ENCODE measurements at regions not wholly inside any gene's neighbourhood (a gene's known extent, or its start where the extent isn't known, plus 50 kb on each side); places are given as distances from the start of the nearest gene placed in this dataset.

DNA sequence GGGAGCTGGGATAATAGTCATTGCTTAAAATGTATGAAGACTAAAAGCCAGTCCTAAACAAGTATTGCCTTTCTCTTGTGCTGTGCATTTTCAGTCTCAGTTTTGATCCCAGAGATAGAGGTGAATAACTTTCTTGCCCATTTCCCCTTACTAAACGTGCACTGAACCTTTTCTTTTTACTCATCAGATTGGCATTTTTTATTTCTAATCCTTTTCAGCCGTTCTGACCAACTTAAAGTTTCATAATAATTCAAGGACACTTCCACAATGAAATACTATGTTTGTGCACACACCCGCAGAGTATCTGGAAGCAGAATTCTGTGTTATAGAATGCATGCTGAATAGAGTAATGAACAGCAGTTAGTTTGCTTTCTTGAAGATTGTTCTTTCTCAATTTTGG, 343.6 kb downstream of the LRRC70 start:
- DNase-seq, result no peak
- 45 to 48% methylated on average over 3 of the region's 3 CpGs for WGBS, 2 donors (ENCODE audit: low coverage in 1 of 2)
- TF ChIP-seq EP300 (IDR thresholded peaks at IDR 0.05; ENCODE audit: low read depth) (no peak), POLR2AphosphoS5 (IDR thresholded peaks at IDR 0.05) (no peak)
- Histone ChIP-seq H3K27me3 (no peaks in the 10 kb centered on the region), H3K4me3 (no peak overlapping the region), H3K9me3 (no peaks in the 10 kb centered on the region), H3K4me1 (no peaks in the 10 kb centered on the region), H3K27ac (no peak overlapping the region), H3K36me3 (no peaks in the 10 kb centered on the region)
- intact Hi-C loops (cut with DNase I; ENCODE audit: low total_unique reads) (no loop called here), in situ Hi-C loops (cut with MboI; ENCODE audit: low pct_ligation_motif_present in 1 of 4, low pct_unique_long_range_greater_than_20kb in 1 of 4, low sequenced_read_pairs in 3 of 4) (no loop called here)

DNA sequence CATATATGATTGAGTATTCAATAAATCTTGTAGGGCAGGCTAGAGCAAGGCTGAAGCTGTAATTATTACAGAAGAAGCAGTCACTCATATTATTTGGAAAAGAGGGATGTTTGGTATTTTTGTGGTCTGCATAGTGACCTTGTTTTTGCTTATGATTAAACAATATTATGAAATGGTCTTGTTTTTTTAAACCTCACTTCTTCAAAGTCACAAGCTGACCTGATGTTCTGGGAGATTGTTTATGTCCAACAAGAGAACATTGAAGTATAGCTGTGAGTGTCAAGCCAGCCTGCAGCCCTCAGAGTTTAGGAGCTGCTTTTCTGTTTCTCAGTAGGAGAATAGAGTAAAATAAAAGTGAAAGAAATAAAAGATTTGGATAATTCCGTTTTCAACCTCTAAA, 342.2 kb downstream of the LRRC70 start:
- no peaks in the 10 kb centered on the region for H3K27me3 ChIP-seq
- 40 to 64% methylated on average over 1 of the region's 1 CpG for WGBS, 2 donors (ENCODE audit: low coverage in 1 of 2)
- no peaks in the 10 kb centered on the region for H3K4me1 ChIP-seq
- H3K36me3 ChIP-seq, result no peaks in the 10 kb centered on the region
- no peak overlapping the region for H3K27ac ChIP-seq
- no peak for TF ChIP-seq POLR2A (IDR thresholded peaks at IDR 0.05)
- TF ChIP-seq POLR2AphosphoS5 (IDR thresholded peaks at IDR 0.05), result no peak
- TF ChIP-seq, protein P1, sequence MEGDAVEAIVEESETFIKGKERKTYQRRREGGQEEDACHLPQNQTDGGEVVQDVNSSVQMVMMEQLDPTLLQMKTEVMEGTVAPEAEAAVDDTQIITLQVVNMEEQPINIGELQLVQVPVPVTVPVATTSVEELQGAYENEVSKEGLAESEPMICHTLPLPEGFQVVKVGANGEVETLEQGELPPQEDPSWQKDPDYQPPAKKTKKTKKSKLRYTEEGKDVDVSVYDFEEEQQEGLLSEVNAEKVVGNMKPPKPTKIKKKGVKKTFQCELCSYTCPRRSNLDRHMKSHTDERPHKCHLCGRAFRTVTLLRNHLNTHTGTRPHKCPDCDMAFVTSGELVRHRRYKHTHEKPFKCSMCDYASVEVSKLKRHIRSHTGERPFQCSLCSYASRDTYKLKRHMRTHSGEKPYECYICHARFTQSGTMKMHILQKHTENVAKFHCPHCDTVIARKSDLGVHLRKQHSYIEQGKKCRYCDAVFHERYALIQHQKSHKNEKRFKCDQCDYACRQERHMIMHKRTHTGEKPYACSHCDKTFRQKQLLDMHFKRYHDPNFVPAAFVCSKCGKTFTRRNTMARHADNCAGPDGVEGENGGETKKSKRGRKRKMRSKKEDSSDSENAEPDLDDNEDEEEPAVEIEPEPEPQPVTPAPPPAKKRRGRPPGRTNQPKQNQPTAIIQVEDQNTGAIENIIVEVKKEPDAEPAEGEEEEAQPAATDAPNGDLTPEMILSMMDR (IDR thresholded peaks at IDR 0.05), result no peak
- no peak for TF ChIP-seq EP300 (IDR thresholded peaks at IDR 0.05; ENCODE audit: low read depth)
- H3K9me3 ChIP-seq, result no peaks in the 10 kb centered on the region
- no peak overlapping the region for H3K4me3 ChIP-seq
- in situ Hi-C loops (cut with MboI; ENCODE audit: low pct_ligation_motif_present in 1 of 4, low pct_unique_long_range_greater_than_20kb in 1 of 4, low sequenced_read_pairs in 3 of 4) (no loop called here), intact Hi-C loops (cut with DNase I; ENCODE audit: low total_unique reads) (no loop called here)
- no peak for DNase-seq

DNA sequence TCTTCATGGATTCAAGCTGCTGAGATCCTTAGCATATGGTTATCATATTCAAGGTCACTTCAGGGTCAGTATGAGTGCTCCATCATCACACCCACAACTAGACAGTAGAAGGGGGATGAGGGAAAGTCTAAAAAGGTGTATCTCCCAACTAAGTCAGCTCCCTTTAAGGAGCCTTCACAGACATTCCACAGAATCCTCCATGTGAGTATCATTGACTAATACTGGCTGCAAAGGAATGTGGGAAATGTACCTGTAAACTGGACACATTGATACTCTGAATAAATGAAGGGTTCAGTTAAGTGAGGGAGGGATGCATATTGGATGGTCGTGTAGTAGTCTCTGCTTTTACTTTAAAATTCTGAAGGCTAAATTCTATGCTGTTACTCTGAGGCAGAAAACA, 330.7 kb downstream of the LRRC70 start:
- intact Hi-C loops (cut with DNase I; ENCODE audit: low total_unique reads), result no loop called here
- DNase-seq, result no peak
- H3K27ac ChIP-seq, result no peak overlapping the region
- no peaks in the 10 kb centered on the region for H3K27me3 ChIP-seq
- H3K4me1 ChIP-seq, result no peaks in the 10 kb centered on the region
- H3K9me3 ChIP-seq, result no peaks in the 10 kb centered on the region
- TF ChIP-seq, protein P1 (IDR thresholded peaks at IDR 0.05), result no peak
- TF ChIP-seq EP300 (IDR thresholded peaks at IDR 0.05; ENCODE audit: low read depth) (no peak), POLR2AphosphoS5 (IDR thresholded peaks at IDR 0.05) (no peak), POLR2A (IDR thresholded peaks at IDR 0.05) (no peak)
- WGBS, 2 donors (ENCODE audit: low coverage in 1 of 2), result 50 to 58% methylated on average over 1 of the region's 1 CpG
- H3K4me3 ChIP-seq, result no peak overlapping the region
- H3K36me3 ChIP-seq, result no peaks in the 10 kb centered on the region
- in situ Hi-C loops (cut with MboI; ENCODE audit: low pct_ligation_motif_present in 1 of 4, low pct_unique_long_range_greater_than_20kb in 1 of 4, low sequenced_read_pairs in 3 of 4), result no loop called here

DNA sequence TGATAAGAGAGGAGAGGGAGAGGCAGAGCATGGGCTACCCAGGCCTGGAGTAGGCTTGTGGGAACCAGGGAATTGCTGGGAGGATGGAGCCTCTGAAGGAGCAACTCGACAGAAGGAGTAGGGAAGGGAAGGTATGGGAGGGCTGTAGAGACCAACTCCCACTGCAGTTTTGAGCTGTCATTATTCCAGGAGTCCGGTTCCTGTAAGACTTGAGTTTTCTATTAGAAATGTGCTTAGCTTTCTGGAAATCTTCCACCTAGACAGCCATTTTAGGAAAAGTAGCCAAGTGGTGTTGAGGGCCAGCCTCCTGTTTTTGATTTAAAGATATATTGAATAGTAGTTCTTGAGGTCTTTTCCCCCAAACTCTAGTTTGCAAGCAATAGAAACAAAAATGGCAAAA, 323.5 kb downstream of the LRRC70 start:
- no peaks in the 10 kb centered on the region for H3K9me3 ChIP-seq
- no peak overlapping the region for H3K27ac ChIP-seq
- TF ChIP-seq POLR2AphosphoS5 (IDR thresholded peaks at IDR 0.05) (no peak), POLR2A (IDR thresholded peaks at IDR 0.05) (no peak), EP300 (IDR thresholded peaks at IDR 0.05; ENCODE audit: low read depth) (no peak)
- TF ChIP-seq, protein P1 (IDR thresholded peaks at IDR 0.05), result no peak
- H3K4me3 ChIP-seq, result no peak overlapping the region
- no peaks in the 10 kb centered on the region for H3K27me3 ChIP-seq
- H3K4me1 ChIP-seq, result no peaks in the 10 kb centered on the region
- intact Hi-C loops (cut with DNase I; ENCODE audit: low total_unique reads) (no loop called here), in situ Hi-C loops (cut with MboI; ENCODE audit: low pct_ligation_motif_present in 1 of 4, low pct_unique_long_range_greater_than_20kb in 1 of 4, low sequenced_read_pairs in 3 of 4) (no loop called here)
- DNase-seq, result no peak
- no peaks in the 10 kb centered on the region for H3K36me3 ChIP-seq
- 63% methylated on average over 2 of the region's 2 CpGs; no CpG with 5 or more reads in 1 of the 2 donors for WGBS, 2 donors (ENCODE audit: low coverage in 1 of 2)

DNA sequence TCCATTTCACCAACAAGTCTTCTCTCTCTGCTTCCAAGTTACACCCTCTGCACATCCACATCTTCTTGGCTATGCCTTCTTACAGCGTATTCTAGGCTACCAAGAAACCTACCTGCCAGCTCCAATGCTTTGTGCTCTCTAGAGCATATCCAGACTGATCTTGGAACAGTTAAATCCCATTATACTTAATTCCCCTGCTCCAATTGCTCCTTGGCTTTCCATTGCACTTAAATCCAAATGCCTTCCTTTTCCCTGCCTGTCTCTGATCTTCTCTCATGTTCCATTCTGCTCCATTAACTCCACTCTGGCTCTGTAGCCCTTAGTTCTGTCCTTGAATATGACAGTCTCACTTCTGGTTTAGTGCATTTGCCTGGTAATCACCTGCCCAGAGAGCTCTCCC, 322.4 kb downstream of the LRRC70 start:
- Histone ChIP-seq H3K9me3 (no peaks in the 10 kb centered on the region), H3K4me1 (no peaks in the 10 kb centered on the region), H3K4me3 (no peak overlapping the region), H3K36me3 (no peaks in the 10 kb centered on the region), H3K27me3 (no peaks in the 10 kb centered on the region), H3K27ac (no peak overlapping the region)
- in situ Hi-C loops (cut with MboI; ENCODE audit: low pct_ligation_motif_present in 1 of 4, low pct_unique_long_range_greater_than_20kb in 1 of 4, low sequenced_read_pairs in 3 of 4) (no loop called here), intact Hi-C loops (cut with DNase I; ENCODE audit: low total_unique reads) (no loop called here)
- DNase-seq, result no peak
- TF ChIP-seq EP300 (IDR thresholded peaks at IDR 0.05; ENCODE audit: low read depth) (no peak), POLR2A (IDR thresholded peaks at IDR 0.05) (no peak), POLR2AphosphoS5 (IDR thresholded peaks at IDR 0.05) (no peak)
- TF ChIP-seq, protein P1 (IDR thresholded peaks at IDR 0.05), result no peak
- 58 to 83% methylated on average over 1 of the region's 1 CpG for WGBS, 2 donors (ENCODE audit: low coverage in 1 of 2)

All from transverse colon (tissue), 4 donors.